Uterus (tissue), 2 donors: ENCODE measurements at regions not wholly inside any gene's neighbourhood (a gene's known extent, or its start where the extent isn't known, plus 50 kb on each side); places are given as distances from the start of the nearest gene placed in this dataset.

Experiments
- CTCF ChIP-seq, 4 experiments: fragments of 200-600 bp in 2 of 4; fragments of 450-650 bp in 2 of 4; sonication (generic) in 2 of 4; IDR thresholded peaks; one replicate each; pipeline ENCODE4 v1.5.1; 2016 to 2019; ENCODE audit warnings: antibody characterized with exemption in 4 of 4, mild to moderate bottlenecking in 2 of 4, moderate library complexity in 1 of 4
- POLR2A ChIP-seq, 2 donors: fragments of 450-650 bp; IDR thresholded peaks; one replicate each; pipeline ENCODE4 v1.6.1; 2016; ENCODE audit warnings: antibody characterized with exemption in 2 of 2, mild to moderate bottlenecking in 1 of 2, moderate library complexity in 1 of 2

DNA sequence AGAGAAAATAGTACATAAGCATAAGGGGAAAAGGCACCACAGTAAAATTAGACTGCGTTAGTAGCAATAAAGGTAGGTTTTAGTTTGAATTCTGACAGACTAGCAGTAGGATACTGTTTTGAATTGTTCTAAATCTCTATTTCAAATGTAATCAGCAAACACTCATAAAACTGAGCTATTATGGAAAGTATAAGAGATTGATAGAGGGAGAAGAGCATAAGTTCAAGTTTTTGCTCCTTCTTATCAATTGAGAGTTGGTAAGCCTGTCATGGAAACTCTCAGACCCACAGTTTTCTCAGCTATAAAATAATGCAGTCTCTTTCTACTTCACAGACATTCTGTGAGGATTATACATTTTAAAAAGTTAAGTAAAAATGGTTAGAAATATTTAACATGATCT lies 840.2 kb upstream of the CNTN5 start:
- TF ChIP-seq POLR2A (IDR thresholded peaks at IDR 0.05) (no peak), CTCF (IDR thresholded peaks at IDR 0.05) (no peak)
